Frontal cortex (tissue), 3 donors: ENCODE measurements at regions not wholly inside any gene's neighbourhood (a gene's known extent, or its start where the extent isn't known, plus 50 kb on each side); places are given as distances from the start of the nearest gene placed in this dataset.
"Not testable (repeated sequence)": the region's sequence is repeated elsewhere in the genome, so short reads cannot be mapped to it uniquely, and the experiment has no call there.

Experiments
- DNase-seq, 2 donors: peaks; one replicate each; pipeline ENCODE4 v3.0.0; 2012; ENCODE audit warnings: low spot score in 2 of 2
- FAIRE-seq: peaks from 2 replicates; lab custom pipeline; 2012; peaks lifted over from hg19 to GRCh38; lab: Jason Lieb, UNC
- donor health status: control.
- donor health status: control.
- donor health status: control.

DNA sequence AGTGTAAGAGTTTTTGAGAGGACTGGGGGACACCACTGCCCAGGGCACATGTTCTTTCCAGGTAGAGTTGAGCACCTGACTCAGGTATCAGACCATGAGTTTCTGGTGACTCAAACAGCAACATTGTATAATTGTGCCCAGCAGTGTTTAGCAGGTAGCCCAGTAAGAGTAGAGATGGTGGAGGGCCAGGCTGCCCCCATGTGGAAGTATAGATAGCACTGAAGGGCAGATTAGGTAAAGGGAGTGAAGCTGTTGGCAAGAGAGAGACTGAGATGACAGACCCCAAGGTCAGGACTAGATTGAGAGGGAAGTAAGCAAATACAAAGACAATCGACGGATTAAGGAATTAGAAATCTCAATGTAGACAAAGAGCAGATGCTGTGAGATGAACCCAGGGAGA, 74.6 kb downstream of the TRIM42 start:
- FAIRE-seq (no peak), DNase-seq (no peak)

DNA sequence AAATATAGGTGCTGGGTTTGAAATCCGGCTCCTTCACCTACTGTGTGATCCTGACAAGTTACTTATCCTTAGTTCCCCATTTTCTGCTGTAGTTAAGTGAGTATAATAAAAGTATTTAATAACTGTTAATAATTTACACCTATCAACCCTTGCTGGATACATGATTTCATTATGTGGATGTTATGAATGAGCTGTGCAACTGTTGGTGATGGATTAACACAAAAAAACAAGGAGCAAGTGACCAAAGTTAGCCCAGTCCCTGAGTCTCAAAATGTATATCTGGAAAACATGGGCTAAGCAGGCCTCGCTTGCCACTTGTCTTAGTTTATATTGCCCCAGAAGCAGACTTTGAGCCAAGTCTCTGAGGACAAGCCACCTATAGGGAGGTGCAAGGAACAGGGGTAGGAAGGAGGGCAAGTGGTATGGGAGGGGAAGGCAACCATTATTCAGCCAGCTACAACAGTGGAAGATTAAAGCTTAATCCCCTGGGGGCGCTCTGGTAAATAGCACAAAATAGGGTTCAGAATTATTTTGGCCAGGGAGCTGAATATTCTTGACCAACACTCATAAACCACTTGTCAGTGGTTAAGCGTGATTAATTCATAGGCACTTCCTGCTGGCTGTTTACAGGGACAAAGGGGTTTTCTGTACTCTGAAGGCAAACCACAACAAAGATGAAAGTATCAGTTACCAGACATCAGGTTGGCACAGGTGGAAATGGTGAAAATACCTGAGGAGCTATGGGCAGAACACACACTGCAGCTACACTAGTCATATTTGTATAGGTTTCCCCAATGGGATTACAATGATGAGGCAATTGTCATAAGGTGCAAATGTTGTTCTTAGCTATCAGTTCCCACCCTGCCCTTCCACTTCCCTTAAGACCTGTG, 76.2 kb downstream of the TRIM42 start:
- DNase-seq, result no peak
- no peak for FAIRE-seq

DNA sequence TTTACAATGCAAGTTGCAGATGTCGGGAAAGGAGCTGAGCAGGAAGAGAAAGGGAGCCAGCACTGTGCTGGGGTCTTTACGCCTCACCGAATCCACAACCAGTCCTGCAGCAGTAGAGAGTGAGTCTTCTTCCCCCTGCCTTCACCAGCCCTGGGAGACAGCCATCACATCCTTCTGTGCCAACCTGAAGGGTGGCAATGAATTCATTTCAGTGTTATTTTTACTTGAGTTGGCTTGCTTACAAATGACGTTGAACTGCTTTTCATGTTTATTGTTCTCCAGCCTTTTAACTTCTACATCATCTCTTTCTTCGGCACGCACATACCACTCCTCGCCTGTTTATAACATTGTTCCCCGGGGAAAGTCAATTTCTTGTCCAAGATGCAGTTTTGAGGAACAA, 77.1 kb downstream of the TRIM42 start:
- DNase-seq (no peak), FAIRE-seq (no peak)

DNA sequence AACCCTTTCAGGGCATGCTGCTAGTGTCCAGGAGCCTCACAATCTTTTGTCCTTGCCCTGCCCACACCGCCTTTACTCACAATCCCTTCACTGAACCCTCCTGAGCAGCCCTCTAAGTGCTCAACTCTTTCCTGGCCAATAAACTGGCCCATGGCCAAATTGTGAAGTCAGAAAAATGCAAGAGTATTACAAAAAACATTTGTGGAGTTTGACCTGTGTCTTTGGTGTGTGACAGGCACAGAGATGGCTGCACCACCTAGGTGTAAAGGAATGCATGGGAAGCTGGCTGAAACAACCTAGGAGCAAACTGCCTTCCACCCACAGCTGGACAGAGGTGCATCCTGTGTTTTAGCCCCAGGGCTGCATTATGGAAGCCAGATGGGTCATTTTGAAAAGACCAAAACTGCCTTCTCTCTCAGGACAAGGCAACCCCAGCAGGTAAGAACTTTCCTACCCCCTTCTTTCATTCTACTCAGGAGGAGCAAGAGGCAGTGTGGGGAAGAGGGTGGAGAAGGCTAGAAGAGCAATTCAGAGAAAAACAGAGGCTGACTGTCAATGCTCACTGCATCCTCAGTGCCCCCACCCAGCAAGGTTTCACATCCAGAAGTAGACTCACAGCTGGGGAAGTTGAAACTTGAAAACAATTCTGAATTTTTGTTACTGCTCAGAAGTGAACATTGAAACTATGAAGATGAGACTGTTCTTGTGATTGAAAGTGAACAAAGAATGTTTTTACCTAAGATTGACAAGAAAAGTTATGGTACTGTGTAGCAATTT, 78.6 kb downstream of the TRIM42 start:
- no peak for FAIRE-seq

DNA sequence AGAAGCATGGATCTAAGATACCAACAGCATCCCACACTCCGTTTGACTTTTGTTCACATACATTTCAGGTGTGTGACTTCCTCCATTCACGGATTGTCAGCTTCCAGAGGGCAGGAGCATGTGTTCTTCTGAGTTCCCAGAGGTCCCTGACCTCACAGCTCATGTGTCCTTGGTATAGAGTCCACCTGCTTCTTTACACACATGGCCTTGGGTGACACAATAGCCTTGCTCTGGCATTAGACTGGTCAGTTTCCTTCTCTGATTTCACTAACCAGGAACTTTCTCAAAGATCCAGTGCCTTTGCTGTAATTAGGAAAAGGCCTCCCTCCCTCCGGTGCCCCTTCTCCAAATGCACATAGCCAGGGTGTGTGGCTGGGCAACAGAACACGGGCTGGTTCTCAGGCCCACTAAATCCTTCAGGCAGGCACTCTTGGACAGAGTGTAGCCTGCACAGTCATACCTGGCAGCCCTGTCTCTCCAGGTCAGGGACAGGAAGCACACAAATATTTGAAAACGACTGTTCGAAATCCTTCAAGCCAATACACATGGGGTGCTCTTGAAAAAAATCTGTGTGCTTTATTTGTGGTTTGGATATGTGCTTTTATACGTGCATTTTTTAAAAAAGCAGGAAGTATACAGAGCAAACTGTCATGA, 81.1 kb downstream of the TRIM42 start:
- FAIRE-seq (no peak), DNase-seq (no peak)

More for the DNA sequence above, 78.6 kb downstream of the TRIM42 start:
- no peak for DNase-seq

DNA sequence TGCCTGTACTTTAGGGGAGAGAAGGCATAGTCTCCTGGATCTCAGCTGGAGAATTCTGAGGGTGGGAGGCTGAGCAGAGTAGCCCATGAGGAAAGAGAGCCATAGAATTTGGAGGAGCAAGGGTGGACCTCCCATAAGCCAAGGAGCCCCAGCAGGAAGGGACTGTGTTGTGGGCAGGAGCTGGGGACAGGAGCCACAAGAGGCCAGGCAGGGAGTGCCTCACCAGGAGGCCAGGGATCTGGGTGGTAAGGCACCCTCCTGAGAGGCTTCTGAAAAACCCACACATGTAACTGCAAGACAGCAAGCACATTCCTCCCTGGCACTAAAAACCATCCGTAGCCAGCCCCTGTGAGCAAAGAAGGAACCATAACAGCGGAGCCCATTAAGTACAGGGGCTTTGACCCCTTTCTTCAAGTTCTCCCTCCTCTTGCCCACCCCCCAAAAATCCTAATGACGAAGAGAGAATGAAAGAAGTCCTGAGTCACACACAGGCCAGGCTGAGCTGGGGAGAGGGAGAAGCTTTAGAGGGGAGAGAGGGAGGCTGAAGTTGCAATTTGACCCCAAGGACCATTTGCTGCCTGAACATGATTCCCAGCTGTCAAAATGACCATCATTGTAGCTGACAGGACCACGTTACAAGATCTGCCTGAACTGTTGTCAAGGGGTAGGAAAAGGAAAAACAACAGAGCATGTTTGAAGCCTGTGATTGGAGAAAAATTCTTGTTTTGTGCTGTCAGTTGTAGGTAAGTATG, 82.6 kb downstream of the TRIM42 start:
- FAIRE-seq (no peak), DNase-seq (no peak)

DNA sequence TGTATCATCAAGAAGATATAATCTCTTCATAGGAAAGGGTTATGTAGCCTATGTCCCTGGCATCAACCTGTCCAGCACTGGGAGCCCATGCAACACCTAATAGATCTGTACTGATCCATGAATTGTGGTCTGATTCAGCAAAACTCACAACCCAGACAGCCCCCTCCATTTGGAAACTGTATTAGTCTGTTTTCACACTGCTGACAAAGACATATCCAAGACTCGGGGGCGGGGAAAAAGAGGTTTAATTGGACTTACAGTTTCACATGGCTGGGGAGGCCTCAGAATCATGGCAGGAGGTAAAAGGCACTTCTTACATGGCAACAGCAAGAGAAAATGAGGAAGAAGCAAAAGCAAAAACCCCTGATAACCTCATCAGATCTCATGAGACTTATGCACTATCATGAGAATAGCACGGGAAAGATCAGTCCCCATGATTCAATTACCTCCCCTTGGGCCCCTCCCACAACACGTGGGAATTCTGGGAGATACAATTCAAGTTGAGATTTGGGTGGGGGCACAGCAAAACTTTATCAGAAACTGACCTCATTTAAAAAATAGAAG, 83.3 kb downstream of the TRIM42 start:
- DNase-seq (no peak), FAIRE-seq (no peak)

DNA sequence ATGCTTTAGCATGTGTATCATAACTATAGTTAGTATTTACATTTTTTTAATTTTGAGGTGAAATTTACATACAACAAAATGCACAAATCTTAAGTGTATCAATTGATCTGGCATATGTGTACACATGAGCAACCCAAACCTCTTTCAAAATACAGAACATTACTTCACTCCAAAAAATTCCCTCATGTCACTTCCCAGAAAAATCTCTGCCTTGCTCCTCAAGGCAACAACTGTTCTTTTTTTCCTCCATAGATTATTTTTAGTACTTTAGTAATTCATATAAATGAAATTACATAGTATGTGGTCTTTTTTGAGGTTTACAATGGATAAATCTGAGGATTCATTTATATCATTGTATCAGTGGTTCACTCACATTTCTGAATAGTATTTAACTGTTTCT, 84.9 kb downstream of the TRIM42 start:
- FAIRE-seq, result no peak
- DNase-seq, result no peak

DNA sequence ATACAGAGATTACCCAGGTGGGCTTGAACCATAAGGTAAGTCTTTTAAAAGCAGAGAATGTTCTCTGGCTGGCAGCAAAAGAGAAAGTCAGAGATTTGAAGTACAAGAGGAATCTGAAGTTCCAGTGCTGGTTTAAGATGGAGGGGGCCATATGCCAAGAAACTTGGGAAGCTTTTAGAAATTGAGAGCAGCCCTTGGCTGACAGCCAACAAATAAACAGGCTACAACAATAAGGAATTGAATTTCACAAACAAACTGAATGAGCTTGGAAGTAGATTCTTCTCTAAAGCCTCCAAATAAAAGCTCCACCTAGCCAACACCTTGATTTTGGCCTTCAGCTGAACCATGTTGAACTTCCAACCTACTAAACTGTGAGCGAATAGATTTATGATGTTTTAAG, 85.7 kb downstream of the TRIM42 start:
- FAIRE-seq, result no peak
- no peak for DNase-seq

DNA sequence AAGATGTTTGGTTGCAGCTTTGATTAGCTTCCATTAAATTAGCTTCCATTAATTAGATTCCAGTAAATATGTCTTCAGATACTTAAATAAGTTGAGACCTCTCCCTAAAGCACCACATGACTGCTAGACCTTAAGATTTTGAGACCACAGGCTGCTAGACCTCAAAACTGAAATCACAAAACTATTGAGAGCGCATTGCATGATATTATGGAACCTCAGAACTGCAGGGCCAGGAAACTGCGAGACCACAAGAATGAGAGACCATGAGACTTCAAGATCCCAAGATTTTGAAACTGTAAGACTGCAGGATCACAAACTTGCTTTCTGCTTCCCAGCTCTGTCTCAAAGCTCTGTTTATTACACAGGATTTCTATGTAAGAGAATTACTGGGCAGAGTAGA, 87.4 kb downstream of the TRIM42 start:
- no peak for FAIRE-seq
- DNase-seq, result no peak

DNA sequence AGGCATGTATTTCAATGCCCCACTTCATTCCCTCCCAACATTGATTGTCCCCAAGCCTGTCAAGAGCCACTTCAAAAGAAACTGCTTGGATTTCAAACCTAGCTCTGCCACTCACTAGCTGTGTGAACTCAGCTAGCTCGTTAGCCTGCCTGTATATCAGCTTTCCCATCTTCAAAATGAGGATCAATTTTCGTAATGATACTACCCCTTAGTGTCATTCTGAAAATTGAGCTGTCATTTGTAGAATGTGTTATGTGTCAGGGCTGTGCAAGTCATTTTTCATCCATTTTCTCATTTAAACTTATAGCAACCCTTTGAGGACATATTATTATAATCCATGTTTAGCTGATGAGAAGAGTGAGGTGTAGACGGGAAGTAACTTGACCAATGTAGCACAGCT, 88.6 kb downstream of the TRIM42 start:
- no peak for DNase-seq
- no peak for FAIRE-seq

DNA sequence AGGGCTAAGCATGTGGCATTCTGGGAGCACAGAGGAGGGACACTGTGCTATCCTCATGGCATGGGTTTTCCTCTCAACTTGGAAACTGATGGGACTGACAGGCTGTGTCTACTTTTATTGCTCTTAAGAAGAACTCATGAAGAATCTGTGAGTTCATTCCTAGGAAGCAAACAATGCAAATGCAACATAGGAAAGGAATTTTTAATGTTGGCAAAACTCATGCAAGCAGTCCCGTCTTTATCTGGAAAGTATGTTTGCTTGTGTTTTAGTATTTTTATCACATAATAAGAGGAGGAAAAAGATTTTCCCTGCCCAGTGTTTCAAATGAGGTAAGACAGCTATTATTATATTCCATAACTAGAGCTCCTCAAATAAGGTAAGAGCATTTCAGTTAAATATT, 89.7 kb downstream of the TRIM42 start:
- FAIRE-seq, result no peak

DNA sequence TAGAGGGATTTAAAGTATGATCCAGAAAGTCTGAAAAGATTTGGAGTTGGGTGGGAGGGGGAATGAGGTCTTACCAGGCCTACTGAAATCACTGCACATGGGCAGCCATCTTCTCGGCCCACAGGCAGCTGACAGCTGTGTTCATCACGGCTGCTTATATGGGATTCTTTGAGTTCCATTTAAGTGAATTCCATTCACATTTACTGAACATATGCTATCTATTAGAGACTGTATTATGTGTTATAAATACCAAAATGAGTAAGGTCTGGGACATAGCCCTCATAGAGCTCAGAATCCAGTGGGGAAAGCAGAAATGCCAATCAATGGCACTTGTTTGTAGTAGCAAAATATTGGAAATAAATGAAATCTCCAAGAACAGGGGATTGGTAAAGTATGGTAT, 91.1 kb downstream of the TRIM42 start:
- DNase-seq (no peak), FAIRE-seq (no peak)

More for the DNA sequence above, 89.7 kb downstream of the TRIM42 start:
- DNase-seq, result no peak

DNA sequence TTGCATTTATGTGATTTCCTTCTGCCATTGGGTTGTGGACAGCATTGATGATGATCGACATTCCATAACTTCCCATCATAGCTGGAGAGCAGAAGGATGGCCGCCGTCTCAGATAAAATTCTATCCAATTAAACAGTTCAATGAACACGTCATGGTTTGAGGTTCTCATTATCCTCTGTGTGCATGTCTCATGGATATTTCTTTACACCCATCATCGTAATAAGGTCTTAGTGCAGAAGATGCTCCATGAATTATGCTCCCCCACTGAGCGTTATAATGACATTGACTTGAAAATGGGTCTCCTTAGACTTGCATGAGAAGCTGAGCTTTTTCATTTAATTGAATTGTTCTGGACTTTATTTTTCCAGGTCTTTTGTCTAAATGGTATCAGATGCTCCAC, 92.1 kb downstream of the TRIM42 start:
- DNase-seq (no peak), FAIRE-seq (no peak)

DNA sequence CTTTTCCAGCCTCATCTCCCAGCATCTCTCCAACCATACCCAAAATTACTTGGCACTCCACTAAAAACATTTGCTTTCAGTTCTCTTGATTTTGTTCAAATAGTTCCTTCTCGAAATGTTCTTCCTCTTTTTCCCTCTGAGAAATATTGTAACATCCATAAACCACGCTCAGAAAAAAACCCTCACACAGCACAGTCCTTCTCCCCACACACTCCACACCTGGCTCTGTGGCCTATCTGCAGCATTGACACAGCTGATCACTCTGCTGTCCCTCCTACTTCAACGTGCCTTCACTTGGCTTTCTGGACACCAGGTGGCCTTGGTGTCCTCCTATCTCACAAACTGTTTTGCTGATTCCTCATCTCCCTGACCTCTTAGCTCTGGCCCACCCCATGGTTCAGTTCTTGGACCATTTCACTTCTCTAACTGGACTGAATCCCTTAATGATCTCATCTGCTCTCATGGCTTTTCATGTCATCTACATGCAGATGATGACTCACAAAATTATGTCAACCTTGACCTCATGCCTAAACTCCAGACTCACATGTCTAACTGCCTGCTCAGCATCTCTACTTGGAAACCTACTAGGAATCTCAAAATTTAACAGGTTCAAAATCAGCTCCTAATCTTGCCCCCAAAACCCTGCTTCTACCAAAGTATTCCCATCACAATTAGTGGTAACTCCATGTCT, 93.3 kb downstream of the TRIM42 start:
- FAIRE-seq, result no peak

DNA sequence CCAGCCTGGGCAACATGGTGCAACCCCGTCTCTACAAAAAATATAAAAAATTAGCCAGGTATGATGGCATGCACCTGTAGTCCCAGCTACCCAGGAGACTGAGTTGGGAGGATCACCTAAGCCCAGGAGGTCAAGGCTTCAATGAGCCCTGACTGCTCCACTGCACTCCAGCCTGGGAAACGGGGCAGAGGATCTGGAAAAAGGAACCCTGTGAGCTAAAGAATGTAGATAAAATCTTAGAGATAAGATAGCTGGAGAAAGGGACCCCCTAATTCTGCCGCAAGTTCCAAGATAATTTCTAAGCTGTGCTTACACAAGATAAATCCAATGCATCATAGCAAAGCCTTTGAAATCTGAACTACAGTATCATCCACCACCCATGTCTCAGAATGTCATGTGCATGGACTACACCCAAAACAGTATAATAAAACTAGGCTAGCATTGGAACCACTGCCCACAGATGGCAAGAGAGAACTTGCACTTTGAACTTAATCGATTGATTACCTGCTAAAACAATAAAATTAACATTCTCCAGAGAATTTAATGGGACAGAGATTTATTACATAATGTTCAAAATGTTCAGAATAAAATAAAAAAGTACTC, 99.9 kb downstream of the TRIM42 start:
- FAIRE-seq, result no peak
- no peak for DNase-seq

More for the DNA sequence above, 93.3 kb downstream of the TRIM42 start:
- no peak for DNase-seq

DNA sequence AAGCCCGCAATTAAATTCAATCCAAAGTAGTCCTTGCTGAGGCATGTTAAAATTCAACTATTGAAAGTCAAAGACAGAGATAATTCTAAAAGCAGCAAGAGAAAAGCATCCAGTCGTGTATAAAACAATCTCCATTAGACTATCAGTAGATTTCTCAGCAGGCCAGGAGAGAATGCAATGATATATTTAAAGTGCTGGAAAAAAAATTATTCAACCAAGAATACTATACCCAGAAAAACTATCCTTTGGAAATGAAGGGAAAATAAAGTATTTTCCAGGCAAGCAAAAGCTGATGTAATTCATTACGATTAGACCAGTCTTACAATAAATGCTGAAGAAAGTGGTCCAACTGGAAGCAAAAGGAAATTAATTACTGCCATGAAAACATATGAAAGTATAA, 113.5 kb downstream of the TRIM42 start:
- FAIRE-seq (no peak), DNase-seq (no peak)

DNA sequence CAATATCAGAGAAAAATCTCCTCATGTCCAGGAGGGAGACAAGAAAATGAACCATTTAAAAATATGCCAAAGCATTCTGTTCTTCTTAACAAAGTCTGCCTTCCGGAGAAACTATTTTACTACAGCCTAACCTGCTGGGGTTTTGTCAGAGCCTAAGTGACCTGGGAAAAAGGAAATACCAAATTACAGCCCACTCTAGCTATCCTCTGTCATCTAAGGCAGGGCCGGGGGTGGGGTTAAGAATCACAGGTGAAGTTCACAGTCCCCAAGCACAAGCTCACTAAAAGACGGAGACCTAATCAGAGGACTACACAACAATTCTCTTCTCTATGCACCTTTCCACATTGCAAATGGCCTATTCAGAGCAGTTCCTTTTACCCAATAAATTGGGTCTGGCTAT, 116.6 kb downstream of the TRIM42 start:
- DNase-seq (no peak), FAIRE-seq (no peak)

DNA sequence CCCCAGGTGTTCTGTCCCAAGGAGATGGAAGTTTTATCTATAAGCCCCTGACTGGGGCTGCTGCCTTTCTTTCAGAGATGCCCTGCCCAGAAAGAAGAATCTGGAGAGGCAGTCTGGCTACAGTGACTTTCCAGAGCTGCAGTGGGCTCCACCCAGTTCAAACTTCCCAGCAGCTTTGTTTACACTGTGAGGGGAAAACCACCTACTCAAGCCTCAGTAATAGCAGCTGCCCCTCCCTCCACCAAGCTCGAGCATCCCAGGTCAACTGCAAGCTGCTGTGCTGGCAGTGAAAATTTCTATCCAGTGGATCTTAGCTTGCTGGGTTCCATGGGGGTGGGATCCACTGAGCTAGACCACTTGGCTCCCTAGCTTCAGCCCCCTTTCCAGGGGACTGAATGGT, 125.0 kb downstream of the TRIM42 start:
- DNase-seq, FAIRE-seq: not testable (repeated sequence)
